WTC11 (cell line): ENCODE measurements at regions not wholly inside any gene's neighbourhood (a gene's known extent, or its start where the extent isn't known, plus 50 kb on each side); places are given as distances from the start of the nearest gene placed in this dataset.

Experiments
- ATAC-seq: fragments of 200-7000 bp; cut with Tn5 transposase; 2 replicates; pipeline ENCODE4 v1.10.0; 2021; ENCODE audit warnings: mild to moderate bottlenecking, moderate library complexity
- CTCF ChIA-PET: fragments of 300-600 bp; sonication (Branson Sonifier 250); formaldehyde crosslinking; loops from one replicate; lab custom pipeline; 2021; ENCODE audit warnings: antibody characterized with exemption; lab: Charles Lee
- POLR2A ChIA-PET: fragments of 350-600 bp; sonication (Branson Sonifier 250); formaldehyde crosslinking; loops from one replicate; lab custom pipeline; 2021; ENCODE audit warnings: antibody characterized with exemption; lab: Charles Lee
- DNase-seq: peaks from one replicate; pipeline ENCODE4 v3.0.0; 2021; ENCODE audit warnings: low spot score
- H3K27ac Mint-ChIP-seq: 2 replicates; pipeline ENCODE4 v1.8.0; 2021; ENCODE audit warnings: mixed read lengths
- H3K27me3 Mint-ChIP-seq: 2 replicates; pipeline ENCODE4 v1.8.0; 2021; ENCODE audit warnings: low read depth, mild to moderate bottlenecking, moderate library complexity, mixed read lengths
- H3K36me3 Mint-ChIP-seq: 2 replicates; pipeline ENCODE4 v1.8.0; 2021; ENCODE audit warnings: mixed read lengths
- H3K4me1 Mint-ChIP-seq: 2 replicates; pipeline ENCODE4 v1.8.0; 2022; ENCODE audit warnings: mixed read lengths
- H3K4me3 Mint-ChIP-seq: 2 replicates; pipeline ENCODE4 v1.8.0; 2021; ENCODE audit warnings: mild to moderate bottlenecking, moderate library complexity, mixed read lengths
- H3K9me3 Mint-ChIP-seq: 2 replicates; pipeline ENCODE4 v1.8.0; 2021; ENCODE audit warnings: mixed read lengths
- ATF2 ChIP-seq: sonication (generic); formaldehyde crosslinking; IDR thresholded peaks from 2 replicates; pipeline ENCODE4 v1.8.1; 2022; ENCODE audit warnings: low read depth, missing genetic modification reagents, borderline replicate concordance
- ELF4 ChIP-seq: sonication (generic); formaldehyde crosslinking; IDR thresholded peaks from 2 replicates; pipeline ENCODE4 v1.8.1; 2022; ENCODE audit warnings: low read depth, mild to moderate bottlenecking, moderate library complexity, missing genetic modification reagents
- ESRRA ChIP-seq: sonication (generic); formaldehyde crosslinking; IDR thresholded peaks from 2 replicates; pipeline ENCODE4 v1.8.1; 2022; ENCODE audit warnings: mild to moderate bottlenecking, missing genetic modification reagents, borderline replicate concordance
- FOXK1 ChIP-seq: sonication (generic); formaldehyde crosslinking; IDR thresholded peaks from 2 replicates; pipeline ENCODE4 v1.8.0; 2022; ENCODE audit warnings: mild to moderate bottlenecking, moderate library complexity, missing genetic modification reagents
- GRHL2 ChIP-seq: fragments of 250-450 bp; sonication (Bioruptor Pico); IDR thresholded peaks from 2 replicates; pipeline ENCODE4 v1.8.0; 2022; ENCODE audit warnings: mild to moderate bottlenecking, moderate library complexity; ENCODE audit not compliant: insufficient replicate concordance, severe bottlenecking
- HMGA2 ChIP-seq: fragments of 250-450 bp; sonication (Bioruptor Pico); IDR thresholded peaks from 2 replicates; pipeline ENCODE4 v1.4.0; 2021; ENCODE audit warnings: mild to moderate bottlenecking, moderate library complexity
- IRF1 ChIP-seq: sonication (generic); formaldehyde crosslinking; IDR thresholded peaks from 2 replicates; pipeline ENCODE4 v1.8.0; 2023; ENCODE audit warnings: missing genetic modification reagents
- MXD4 ChIP-seq: fragments of 250-450 bp; sonication (Bioruptor Pico); IDR thresholded peaks from 2 replicates; pipeline ENCODE4 v1.8.0; 2021; ENCODE audit warnings: mild to moderate bottlenecking, moderate library complexity, borderline replicate concordance
- OVOL2 ChIP-seq: fragments of 250-450 bp; sonication (Bioruptor Pico); IDR thresholded peaks from 2 replicates; pipeline ENCODE4 v1.9.0; 2021; ENCODE audit warnings: mild to moderate bottlenecking, borderline replicate concordance
- SP1 ChIP-seq: sonication (generic); formaldehyde crosslinking; conservative IDR thresholded peaks from 2 replicates; pipeline ENCODE4 v1.8.1; 2022; ENCODE audit warnings: missing genetic modification reagents
- TEAD1 ChIP-seq: sonication (generic); formaldehyde crosslinking; IDR thresholded peaks from 2 replicates; pipeline ENCODE4 v1.8.0; 2022; ENCODE audit warnings: mild to moderate bottlenecking, missing genetic modification reagents
- TP53 ChIP-seq: sonication (generic); formaldehyde crosslinking; IDR thresholded peaks from 2 replicates; pipeline ENCODE4 v1.8.1; 2023; ENCODE audit warnings: mild to moderate bottlenecking, missing genetic modification reagents
- ZBTB21 ChIP-seq: sonication (generic); formaldehyde crosslinking; IDR thresholded peaks from 2 replicates; pipeline ENCODE4 v1.8.1; 2023; ENCODE audit warnings: mild to moderate bottlenecking, missing genetic modification reagents, borderline replicate concordance
- ZNF138 ChIP-seq: sonication (generic); formaldehyde crosslinking; conservative IDR thresholded peaks from 2 replicates; pipeline ENCODE4 v1.8.1; 2022; ENCODE audit warnings: mild to moderate bottlenecking, moderate library complexity, missing genetic modification reagents
- ZNF219 ChIP-seq: sonication (generic); formaldehyde crosslinking; IDR thresholded peaks from 2 replicates; pipeline ENCODE4 v1.8.0; 2023; ENCODE audit warnings: missing genetic modification reagents, mild to moderate bottlenecking, borderline replicate concordance
- ZNF232 ChIP-seq: sonication (generic); formaldehyde crosslinking; IDR thresholded peaks from 2 replicates; pipeline ENCODE4 v1.8.0; 2022; ENCODE audit warnings: mild to moderate bottlenecking, missing genetic modification reagents
- ZNF423 ChIP-seq: fragments of 250-450 bp; sonication (Bioruptor Pico); IDR thresholded peaks from 2 replicates; pipeline ENCODE4 v2.1.2; 2022; ENCODE audit warnings: mild to moderate bottlenecking, moderate library complexity
- TF ChIP-seq, protein P1 (sequence below): sonication (generic); formaldehyde crosslinking; IDR thresholded peaks from 2 replicates; pipeline ENCODE4 v1.8.0; 2022; ENCODE audit warnings: missing genetic modification reagents
- TF ChIP-seq, protein P2 (sequence below): sonication (generic); formaldehyde crosslinking; IDR thresholded peaks from 2 replicates; pipeline ENCODE4 v1.8.1; 2022; ENCODE audit warnings: mild to moderate bottlenecking, moderate library complexity, missing genetic modification reagents
- TF ChIP-seq, protein P3 (sequence below): fragments of 200-600 bp; IDR thresholded peaks from 2 replicates; pipeline ENCODE4 v1.8.0; 2022; ENCODE audit warnings: antibody characterized with exemption
- TF ChIP-seq, protein P4 (sequence below): fragments of 250-450 bp; sonication (Bioruptor Pico); IDR thresholded peaks from 2 replicates; pipeline ENCODE4 v1.9.0; 2021; ENCODE audit warnings: mild to moderate bottlenecking

- TF ChIP-seq, protein P1, sequence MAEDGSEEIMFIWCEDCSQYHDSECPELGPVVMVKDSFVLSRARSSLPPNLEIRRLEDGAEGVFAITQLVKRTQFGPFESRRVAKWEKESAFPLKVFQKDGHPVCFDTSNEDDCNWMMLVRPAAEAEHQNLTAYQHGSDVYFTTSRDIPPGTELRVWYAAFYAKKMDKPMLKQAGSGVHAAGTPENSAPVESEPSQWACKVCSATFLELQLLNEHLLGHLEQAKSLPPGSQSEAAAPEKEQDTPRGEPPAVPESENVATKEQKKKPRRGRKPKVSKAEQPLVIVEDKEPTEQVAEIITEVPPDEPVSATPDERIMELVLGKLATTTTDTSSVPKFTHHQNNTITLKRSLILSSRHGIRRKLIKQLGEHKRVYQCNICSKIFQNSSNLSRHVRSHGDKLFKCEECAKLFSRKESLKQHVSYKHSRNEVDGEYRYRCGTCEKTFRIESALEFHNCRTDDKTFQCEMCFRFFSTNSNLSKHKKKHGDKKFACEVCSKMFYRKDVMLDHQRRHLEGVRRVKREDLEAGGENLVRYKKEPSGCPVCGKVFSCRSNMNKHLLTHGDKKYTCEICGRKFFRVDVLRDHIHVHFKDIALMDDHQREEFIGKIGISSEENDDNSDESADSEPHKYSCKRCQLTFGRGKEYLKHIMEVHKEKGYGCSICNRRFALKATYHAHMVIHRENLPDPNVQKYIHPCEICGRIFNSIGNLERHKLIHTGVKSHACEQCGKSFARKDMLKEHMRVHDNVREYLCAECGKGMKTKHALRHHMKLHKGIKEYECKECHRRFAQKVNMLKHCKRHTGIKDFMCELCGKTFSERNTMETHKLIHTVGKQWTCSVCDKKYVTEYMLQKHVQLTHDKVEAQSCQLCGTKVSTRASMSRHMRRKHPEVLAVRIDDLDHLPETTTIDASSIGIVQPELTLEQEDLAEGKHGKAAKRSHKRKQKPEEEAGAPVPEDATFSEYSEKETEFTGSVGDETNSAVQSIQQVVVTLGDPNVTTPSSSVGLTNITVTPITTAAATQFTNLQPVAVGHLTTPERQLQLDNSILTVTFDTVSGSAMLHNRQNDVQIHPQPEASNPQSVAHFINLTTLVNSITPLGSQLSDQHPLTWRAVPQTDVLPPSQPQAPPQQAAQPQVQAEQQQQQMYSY (CRISPR knock-in tag) = no peak
- TF ChIP-seq, protein P2, sequence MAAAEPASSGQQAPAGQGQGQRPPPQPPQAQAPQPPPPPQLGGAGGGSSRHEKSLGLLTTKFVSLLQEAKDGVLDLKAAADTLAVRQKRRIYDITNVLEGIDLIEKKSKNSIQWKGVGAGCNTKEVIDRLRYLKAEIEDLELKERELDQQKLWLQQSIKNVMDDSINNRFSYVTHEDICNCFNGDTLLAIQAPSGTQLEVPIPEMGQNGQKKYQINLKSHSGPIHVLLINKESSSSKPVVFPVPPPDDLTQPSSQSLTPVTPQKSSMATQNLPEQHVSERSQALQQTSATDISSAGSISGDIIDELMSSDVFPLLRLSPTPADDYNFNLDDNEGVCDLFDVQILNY (CRISPR knock-in tag) = no peak
- TF ChIP-seq TEAD1 (CRISPR knock-in tag) = no peak
- no peak for TF ChIP-seq ZNF423
- TF ChIP-seq ZNF138 = no peak
- no peak for TF ChIP-seq ELF4 (CRISPR knock-in tag)
Observed at GRCh38 chr20:20894753-20895152, 182.3 kb upstream of the RALGAPA2 start (continued).

GRCh38 chr20:20894280-20894679, 181.8 kb upstream of the RALGAPA2 start:
- H3K36me3 Mint-ChIP-seq = no peaks in the 10 kb centered on the region
- peaks cover 62% of the 10 kb centered on the region for H3K4me1 Mint-ChIP-seq
- H3K27me3 Mint-ChIP-seq = no peaks in the 10 kb centered on the region
- ATAC-seq (no peak), DNase-seq (no peak)
- POLR2A ChIA-PET = no interaction called here
- H3K9me3 Mint-ChIP-seq = peaks cover 9% of the 10 kb centered on the region; the same call in 1 of the 2 replicates
- TF ChIP-seq ATF2 (no peak), ZBTB21 (CRISPR knock-in tag) (no peak), ZNF219 (CRISPR knock-in tag) (no peak), GRHL2 (no peak), TP53 (CRISPR knock-in tag) (no peak), MXD4 (CRISPR knock-in tag) (no peak), SP1 (CRISPR knock-in tag) (no peak), FOXK1 (no peak), ESRRA (CRISPR knock-in tag) (no peak), HMGA2 (no peak), IRF1 (CRISPR knock-in tag) (no peak), OVOL2 (CRISPR knock-in tag) (no peak), ZNF232 (CRISPR knock-in tag) (no peak), TEAD1 (CRISPR knock-in tag) (no peak)
- TF ChIP-seq, protein P3, sequence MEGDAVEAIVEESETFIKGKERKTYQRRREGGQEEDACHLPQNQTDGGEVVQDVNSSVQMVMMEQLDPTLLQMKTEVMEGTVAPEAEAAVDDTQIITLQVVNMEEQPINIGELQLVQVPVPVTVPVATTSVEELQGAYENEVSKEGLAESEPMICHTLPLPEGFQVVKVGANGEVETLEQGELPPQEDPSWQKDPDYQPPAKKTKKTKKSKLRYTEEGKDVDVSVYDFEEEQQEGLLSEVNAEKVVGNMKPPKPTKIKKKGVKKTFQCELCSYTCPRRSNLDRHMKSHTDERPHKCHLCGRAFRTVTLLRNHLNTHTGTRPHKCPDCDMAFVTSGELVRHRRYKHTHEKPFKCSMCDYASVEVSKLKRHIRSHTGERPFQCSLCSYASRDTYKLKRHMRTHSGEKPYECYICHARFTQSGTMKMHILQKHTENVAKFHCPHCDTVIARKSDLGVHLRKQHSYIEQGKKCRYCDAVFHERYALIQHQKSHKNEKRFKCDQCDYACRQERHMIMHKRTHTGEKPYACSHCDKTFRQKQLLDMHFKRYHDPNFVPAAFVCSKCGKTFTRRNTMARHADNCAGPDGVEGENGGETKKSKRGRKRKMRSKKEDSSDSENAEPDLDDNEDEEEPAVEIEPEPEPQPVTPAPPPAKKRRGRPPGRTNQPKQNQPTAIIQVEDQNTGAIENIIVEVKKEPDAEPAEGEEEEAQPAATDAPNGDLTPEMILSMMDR = no peak
- TF ChIP-seq, protein P4, sequence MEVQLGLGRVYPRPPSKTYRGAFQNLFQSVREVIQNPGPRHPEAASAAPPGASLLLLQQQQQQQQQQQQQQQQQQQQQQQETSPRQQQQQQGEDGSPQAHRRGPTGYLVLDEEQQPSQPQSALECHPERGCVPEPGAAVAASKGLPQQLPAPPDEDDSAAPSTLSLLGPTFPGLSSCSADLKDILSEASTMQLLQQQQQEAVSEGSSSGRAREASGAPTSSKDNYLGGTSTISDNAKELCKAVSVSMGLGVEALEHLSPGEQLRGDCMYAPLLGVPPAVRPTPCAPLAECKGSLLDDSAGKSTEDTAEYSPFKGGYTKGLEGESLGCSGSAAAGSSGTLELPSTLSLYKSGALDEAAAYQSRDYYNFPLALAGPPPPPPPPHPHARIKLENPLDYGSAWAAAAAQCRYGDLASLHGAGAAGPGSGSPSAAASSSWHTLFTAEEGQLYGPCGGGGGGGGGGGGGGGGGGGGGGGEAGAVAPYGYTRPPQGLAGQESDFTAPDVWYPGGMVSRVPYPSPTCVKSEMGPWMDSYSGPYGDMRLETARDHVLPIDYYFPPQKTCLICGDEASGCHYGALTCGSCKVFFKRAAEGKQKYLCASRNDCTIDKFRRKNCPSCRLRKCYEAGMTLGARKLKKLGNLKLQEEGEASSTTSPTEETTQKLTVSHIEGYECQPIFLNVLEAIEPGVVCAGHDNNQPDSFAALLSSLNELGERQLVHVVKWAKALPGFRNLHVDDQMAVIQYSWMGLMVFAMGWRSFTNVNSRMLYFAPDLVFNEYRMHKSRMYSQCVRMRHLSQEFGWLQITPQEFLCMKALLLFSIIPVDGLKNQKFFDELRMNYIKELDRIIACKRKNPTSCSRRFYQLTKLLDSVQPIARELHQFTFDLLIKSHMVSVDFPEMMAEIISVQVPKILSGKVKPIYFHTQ (CRISPR knock-in tag) = no peak
- H3K27ac Mint-ChIP-seq = no peak overlapping the region
- CTCF ChIA-PET = interaction anchor here (1.6 to 2.0 kb wide), 2 partner anchors 57 to 154 kb away, joined by 8 to 9 read pairs; no protein-coding TSS in a partner anchor
- H3K4me3 Mint-ChIP-seq = no peak overlapping the region
